ENCODE measurements at regions not wholly inside any gene's neighbourhood (a gene's known extent, or its start where the extent isn't known, plus 50 kb on each side); places are given as distances from the start of the nearest gene placed in this dataset.
"Not testable (repeated sequence)": the region's sequence is repeated elsewhere in the genome, so short reads cannot be mapped to it uniquely, and the experiment has no call there.

DNA sequence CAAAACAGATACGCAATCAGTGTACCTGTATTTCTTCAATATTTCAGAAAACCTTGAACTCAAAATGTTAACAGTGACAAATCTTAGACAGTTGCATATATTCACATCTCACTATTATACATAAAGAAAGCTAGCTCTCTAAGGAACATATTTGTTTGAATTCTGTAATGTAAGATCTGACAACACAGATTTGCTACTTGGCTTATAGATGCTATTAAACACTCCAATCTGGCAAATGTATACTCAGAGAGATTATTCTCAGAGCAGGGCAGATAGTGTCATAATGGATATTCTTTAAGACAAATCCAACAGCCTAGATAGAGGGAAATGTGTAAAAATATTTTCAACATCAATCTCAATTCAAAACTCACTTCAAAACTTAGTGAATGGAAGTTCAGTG is 794.5 kb upstream of the CDH9 start:
- TF ChIP-seq ZNF274 (IDR thresholded peaks at IDR 0.05; ENCODE audit: low read depth, low read length) = no peak
- H3K4me3 ChIP-seq (ENCODE audit: low read length) = no peak overlapping the region

DNA sequence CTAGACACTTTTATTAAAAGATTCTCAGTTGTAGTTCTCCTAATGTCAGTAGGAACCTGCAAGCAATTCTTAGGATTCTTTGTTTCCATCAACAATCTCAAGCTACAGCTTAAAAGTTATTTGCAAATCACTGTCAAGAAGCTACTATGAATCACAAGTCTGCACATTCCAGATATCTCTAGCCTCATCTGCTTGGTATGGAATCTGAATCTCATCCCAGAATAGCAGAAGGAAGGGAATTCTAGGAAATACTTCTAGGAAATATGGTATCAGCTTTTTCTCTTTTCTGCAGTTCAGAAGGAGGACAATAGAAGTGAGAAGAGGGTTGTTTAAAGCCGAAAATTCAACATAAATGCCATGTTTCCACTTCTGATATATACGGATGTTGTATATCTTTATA is 792.2 kb upstream of the CDH9 start:
- no peak for TF ChIP-seq ZNF274 (IDR thresholded peaks at IDR 0.05; ENCODE audit: low read depth, low read length)
- no peak overlapping the region for H3K4me3 ChIP-seq (ENCODE audit: low read length)

DNA sequence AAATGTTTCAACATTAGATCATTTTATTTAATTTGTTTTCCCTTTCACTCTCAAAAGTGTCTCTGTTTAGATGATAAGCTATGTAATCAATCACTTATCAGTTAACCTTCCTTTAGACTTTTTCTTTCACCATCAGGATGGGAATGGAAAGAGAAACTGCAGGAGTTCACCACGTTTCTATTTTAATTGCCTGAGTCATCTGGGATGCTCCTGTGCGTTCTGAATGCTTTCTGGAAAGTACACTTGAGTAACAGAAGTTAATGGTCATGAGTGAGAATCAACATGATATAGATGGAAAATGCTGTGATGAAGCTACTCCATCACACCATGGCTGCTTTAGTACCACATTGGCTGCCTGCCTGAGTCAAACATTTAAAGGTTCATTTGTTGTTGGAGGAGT is 783.3 kb upstream of the CDH9 start:
- H3K4me3 ChIP-seq (ENCODE audit: low read length) = no peak overlapping the region
- no peak for TF ChIP-seq ZNF274 (IDR thresholded peaks at IDR 0.05; ENCODE audit: low read depth, low read length)

DNA sequence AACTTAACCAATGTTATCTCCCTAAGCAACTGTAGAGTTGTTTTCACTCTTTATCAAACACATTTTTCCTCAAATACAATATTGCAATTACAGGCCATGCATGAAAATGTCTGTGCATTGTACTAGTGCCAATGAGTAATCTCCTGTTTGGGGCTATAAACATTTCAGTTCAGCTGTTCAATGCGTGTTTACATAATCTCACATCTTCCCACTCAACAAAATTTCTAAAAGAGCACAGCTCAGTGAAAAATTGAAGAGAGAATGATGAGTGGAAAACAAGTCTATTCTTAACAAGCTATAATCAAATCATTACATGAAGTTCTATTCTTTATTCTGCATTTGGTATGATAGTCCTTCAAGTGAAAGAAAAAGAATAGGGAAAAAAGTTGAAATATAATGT is 780.5 kb upstream of the CDH9 start:
- TF ChIP-seq ZNF274 (IDR thresholded peaks at IDR 0.05; ENCODE audit: low read depth, low read length) = no peak
- H3K4me3 ChIP-seq (ENCODE audit: low read length) = no peak overlapping the region

DNA sequence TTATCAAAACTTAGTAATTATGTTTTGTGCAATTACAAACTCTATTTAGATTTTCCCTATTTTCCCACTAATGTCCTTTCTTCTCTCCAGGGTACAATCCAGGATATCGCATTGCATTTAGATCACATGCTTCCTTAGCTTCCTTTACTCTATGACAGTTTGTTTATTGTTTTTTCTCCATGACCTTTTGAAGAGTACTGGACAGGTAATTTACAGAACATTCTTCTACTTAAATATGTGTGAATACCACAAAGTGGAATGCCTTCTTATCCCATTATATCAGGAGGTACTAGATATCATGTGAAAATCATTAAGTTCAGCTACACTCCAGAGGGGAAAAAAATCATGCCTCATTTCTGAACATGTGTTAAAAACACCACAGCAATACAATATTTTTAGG is 776.6 kb upstream of the CDH9 start:
- no peak overlapping the region for H3K4me3 ChIP-seq (ENCODE audit: low read length)
- no peak for TF ChIP-seq ZNF274 (IDR thresholded peaks at IDR 0.05; ENCODE audit: low read depth, low read length)

DNA sequence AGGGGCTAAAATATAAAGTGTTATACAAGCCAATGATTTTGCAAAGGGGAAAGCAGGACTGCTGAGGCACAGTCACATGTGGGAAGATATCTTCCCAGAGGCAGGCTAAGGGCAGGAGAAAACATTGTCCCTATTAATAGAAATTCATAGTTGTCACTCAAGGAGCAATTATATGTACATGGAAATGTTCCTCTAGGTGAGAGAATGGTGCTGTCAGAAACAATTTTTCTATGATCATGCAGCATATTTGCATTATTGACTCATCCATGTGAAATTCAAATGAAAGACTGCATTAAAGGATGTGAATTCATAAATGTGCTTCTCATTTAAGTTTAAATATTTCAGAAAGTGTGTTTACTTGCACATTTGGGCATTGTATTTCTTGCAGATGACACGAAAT is 775.9 kb upstream of the CDH9 start:
- no peak for TF ChIP-seq ZNF274 (IDR thresholded peaks at IDR 0.05; ENCODE audit: low read depth, low read length)

DNA sequence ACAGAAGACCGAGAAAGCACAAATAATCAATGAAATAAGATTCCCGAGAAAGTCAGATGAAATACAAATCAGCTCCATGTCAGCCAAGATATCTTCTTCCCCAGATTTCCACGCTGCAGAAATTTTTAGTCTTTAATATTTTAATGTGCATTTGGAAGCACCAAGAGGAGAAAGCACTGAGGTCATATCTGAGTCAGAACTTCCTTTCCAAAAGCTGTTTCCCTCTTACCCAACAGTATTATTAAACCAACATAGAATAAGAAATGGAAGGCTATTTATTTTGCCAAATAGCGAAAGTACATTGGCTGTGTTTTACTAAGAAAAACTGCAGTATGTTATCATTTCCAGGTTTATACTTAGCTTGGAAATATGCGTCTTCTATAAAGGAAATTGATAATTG is 772.1 kb upstream of the CDH9 start:
- TF ChIP-seq ZNF274 (IDR thresholded peaks at IDR 0.05; ENCODE audit: low read depth, low read length) = no peak
- no peak overlapping the region for H3K4me3 ChIP-seq (ENCODE audit: low read length)

More for the DNA sequence above, 775.9 kb upstream of the CDH9 start:
- no peak overlapping the region for H3K4me3 ChIP-seq (ENCODE audit: low read length)

DNA sequence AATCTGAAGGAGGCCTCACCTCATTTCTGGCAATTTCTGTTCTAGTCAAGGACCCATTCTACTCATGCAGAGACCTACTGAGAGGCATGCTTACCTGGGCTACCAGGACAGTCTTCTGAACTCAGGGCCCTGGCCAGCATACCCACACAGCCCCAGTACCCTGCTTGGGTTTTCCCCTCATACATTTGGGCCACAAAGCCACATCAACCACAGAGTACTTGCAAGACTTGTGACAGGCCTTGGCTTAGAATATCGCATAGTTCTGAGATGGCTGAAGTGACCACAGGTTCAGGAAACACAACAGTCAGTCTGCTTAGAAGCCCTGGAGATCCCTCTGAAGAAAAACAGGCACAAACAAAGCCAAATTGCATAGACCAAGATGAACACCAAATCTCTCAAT is 758.8 kb upstream of the CDH9 start:
- no peak for TF ChIP-seq ZNF274 (IDR thresholded peaks at IDR 0.05; ENCODE audit: low read depth, low read length)
- no peak overlapping the region for H3K4me3 ChIP-seq (ENCODE audit: low read length)

DNA sequence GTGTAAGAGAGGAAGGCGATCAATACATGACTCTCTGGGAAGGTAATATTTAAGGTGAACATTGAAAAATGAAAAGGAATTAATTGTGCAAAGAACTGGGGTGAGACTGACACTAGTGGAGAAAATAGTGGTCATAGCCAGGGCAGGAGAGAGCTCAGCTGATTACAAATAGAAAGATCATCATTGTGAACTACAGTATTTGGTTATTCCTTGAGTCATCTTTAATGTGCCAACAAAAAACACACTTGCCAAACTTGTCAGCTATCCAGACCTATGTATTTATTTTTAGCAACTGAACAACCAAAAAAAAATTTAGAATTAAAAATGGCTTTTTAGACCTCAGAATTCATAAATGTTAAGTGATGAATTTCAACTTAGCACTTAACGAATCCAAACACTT is 749.8 kb upstream of the CDH9 start:
- H3K4me3 ChIP-seq (ENCODE audit: low read length) = no peak overlapping the region
- TF ChIP-seq ZNF274 (IDR thresholded peaks at IDR 0.05; ENCODE audit: low read depth, low read length) = no peak

DNA sequence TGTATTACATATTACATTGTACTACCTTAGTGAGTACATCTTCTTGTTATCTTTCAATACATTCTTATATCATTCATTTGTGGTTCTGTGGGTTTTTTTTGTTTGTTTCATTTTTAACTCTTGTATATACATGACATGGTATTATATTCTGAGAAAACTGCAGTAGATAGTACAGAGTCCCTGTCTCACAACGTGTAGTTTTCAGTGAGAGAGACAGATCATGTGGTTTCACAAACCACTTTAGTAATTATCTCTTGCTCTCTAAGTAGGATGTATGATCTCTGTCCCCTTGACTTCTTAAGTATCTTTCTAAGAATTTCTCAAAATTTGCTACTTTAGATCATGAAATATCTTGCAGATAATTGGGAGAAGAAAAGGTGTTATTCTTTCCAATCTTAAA is 745.9 kb upstream of the CDH9 start:
- H3K4me3 ChIP-seq (ENCODE audit: low read length) = no peak overlapping the region
- TF ChIP-seq ZNF274 (IDR thresholded peaks at IDR 0.05; ENCODE audit: low read depth, low read length) = no peak

DNA sequence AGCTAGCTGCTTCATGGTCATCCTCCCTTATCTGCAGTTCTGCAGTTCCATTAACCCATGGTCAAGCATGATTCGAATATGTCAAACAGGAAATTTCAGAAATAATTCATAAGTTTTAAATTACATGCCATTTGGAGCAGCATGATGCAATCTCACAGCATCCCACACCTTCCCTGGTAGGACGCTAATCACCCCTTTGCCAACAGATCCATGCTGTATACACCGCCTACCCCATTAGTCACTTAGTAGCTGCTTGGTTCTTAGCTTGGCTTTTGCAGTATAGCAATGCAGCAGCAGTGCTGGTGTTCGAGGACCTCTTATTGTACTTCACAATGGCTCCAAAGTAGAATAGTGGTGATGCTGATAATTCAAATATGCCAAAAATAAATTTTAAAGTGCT is 739.7 kb upstream of the CDH9 start:
- no peak for TF ChIP-seq ZNF274 (IDR thresholded peaks at IDR 0.05; ENCODE audit: low read depth, low read length)
- H3K4me3 ChIP-seq (ENCODE audit: low read length) = no peak overlapping the region

DNA sequence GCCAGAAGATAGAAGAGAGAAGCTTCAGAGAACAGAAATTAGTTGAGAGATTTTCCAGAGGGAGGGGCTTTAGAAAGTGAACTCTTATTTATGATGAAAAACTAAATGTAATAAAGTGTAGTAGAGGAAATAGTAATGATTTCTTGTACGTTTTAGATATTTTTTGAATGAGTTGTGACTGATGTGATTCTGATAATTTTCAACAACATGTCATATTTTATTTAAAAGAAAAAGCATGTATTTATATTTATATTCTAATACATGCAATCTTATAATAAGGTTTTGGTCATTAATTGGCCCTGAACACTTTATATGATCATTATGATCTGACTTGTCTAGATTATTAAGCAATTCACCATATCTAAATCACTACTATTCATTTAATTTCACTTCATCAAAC is 735.2 kb upstream of the CDH9 start:
- no peak overlapping the region for H3K4me3 ChIP-seq (ENCODE audit: low read length)
- TF ChIP-seq ZNF274 (IDR thresholded peaks at IDR 0.05; ENCODE audit: low read depth, low read length) = no peak

DNA sequence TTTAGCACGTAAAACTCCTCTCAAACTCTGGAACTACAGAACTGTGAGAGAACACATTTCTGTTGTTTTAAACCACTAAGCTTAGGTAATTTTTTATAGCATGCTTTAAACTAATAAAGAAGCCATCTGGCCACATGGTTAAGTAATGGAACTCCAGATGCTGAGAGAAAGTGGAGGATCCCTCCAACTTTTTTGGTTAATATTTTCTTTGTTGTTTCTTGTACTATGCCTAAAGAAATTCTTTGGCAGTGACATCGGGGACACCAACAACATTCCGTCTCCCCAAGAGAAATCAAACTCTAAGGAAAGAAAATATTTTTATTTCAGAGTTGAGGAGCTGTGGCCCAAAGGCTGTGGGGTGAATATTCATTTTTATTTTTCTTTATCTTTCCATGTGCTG is 734.8 kb upstream of the CDH9 start:
- TF ChIP-seq ZNF274 (IDR thresholded peaks at IDR 0.05; ENCODE audit: low read depth, low read length) = no peak
- no peak overlapping the region for H3K4me3 ChIP-seq (ENCODE audit: low read length)

DNA sequence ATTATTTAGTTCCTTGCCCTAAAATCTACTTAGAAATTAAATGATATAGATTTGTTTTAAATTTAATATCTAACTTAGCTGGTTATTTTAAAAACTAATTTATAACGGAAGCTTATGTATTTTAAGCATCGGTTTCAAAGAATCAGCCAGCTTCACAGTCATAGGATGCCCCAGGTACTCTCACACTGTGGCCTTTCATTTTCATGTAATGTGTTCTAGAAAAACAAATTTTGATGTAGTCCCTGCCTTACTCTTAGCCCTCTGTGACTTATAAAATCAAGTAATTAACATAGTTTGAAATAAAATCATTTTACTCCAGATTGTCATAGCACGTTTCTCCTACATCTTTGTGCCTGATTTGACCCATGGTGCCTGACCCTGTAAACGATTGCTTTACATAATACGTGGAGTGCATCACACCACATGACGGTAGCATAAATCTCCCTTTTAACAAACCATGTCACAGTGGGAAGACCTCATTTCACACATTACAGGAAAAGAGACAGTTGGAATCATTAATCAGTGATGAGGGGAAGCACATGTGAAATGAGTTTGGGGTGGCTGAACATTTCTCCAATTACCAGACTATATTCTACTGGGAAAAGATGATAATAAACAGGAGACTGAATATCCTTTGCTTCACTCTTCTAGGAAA is 731.5 kb upstream of the CDH9 start:
- H3K4me3 ChIP-seq (ENCODE audit: low read length) = no peak overlapping the region
- TF ChIP-seq ZNF274 (IDR thresholded peaks at IDR 0.05; ENCODE audit: low read depth, low read length) = no peak

DNA sequence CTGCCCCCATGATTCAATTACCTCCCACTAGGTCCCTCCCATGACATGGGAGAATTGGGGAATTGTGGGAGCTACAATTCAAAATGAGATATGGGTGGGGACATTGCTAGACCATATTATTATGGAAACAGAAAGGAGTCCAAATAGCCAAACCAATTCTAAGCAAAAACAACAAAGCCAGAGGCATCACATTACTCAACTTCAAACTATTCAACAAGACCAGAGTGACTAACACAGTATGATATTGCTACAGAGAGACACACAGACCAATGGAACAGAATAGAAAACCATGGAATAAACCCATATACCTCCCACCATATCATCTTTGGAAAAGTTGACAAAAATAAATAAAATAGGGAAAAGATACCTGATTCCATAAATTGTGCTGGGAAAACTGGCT is 710.5 kb upstream of the CDH9 start:
- TF ChIP-seq ZNF274 (IDR thresholded peaks at IDR 0.05; ENCODE audit: low read depth, low read length) = no peak
- no peak overlapping the region for H3K4me3 ChIP-seq (ENCODE audit: low read length)

DNA sequence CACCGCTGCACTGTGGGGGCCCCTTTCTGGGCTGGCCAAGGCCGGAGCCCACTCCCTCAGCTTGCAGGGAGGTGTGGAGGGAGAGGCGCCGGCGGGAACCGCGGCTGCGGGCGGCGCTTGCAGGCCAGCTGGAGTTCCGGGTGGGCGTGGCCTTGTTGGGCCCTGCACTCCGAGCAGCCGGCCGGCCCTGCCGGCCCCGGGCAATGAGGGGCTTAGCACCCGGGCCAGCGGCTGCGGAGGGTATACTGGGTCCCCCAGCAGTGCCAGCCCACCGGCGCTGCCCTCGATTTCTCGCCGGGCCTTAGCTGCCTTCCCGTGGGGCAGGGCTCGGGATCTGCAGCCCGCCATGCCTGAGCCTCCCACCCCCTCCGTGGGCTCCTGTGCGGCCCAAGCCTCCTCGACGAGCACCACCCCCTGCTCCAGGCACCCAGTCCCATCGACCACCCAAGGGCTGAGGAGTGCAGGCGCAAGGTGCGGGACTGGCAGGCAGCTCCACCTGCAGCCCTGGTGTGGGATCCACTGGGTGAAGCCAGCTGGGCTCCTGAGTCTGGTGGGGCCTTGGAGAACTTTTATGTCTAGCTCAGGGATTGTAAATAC is 705.1 kb upstream of the CDH9 start:
- not testable (repeated sequence) for H3K4me3 ChIP-seq (ENCODE audit: low read length)
